ENCODE measurements at regions not wholly inside any gene's neighbourhood (a gene's known extent, or its start where the extent isn't known, plus 50 kb on each side); places are given as distances from the start of the nearest gene placed in this dataset.
A peak's percentile ranks its signal among the peaks of the same experiment; 100 is the strongest.

GRCh38 chr12:28104316-28104715 is 85.9 kb upstream of the CCDC91 start:
- no peak for TF ChIP-seq CTCF (conservative IDR thresholded peaks at IDR 0.05; ENCODE audit: low read depth, low read length)
- DNase-seq (ENCODE audit: low read depth), result no peak
- no peak overlapping the region for H3K4me3 ChIP-seq (ENCODE audit: low read depth, low read length)

GRCh38 chr12:28104903-28105864 is 85.1 kb upstream of the CCDC91 start:
- DNase-seq (ENCODE audit: low read depth), result no peak
- H3K4me3 ChIP-seq (ENCODE audit: low read depth, low read length), result no peak overlapping the region
- TF ChIP-seq CTCF (conservative IDR thresholded peaks at IDR 0.05; ENCODE audit: low read depth, low read length), result no peak

GRCh38 chr12:28107679-28108078 is 82.6 kb upstream of the CCDC91 start:
- DNase-seq (ENCODE audit: low read depth), result no peak
- no peak overlapping the region for H3K4me3 ChIP-seq (ENCODE audit: low read depth, low read length)
- TF ChIP-seq CTCF (conservative IDR thresholded peaks at IDR 0.05; ENCODE audit: low read depth, low read length), result no peak

GRCh38 chr12:28108599-28108998 is 81.7 kb upstream of the CCDC91 start:
- no peak overlapping the region for H3K4me3 ChIP-seq (ENCODE audit: low read depth, low read length)
- no peak for TF ChIP-seq CTCF (conservative IDR thresholded peaks at IDR 0.05; ENCODE audit: low read depth, low read length)
- DNase-seq (ENCODE audit: low read depth), result no peak

- TF ChIP-seq CTCF (conservative IDR thresholded peaks at IDR 0.05; ENCODE audit: low read depth, low read length), result no peak
- H3K4me3 ChIP-seq (ENCODE audit: low read depth, low read length), result no peak overlapping the region
- DNase-seq (ENCODE audit: low read depth), result no peak
Measured at GRCh38 chr12:28110329-28110728, 79.9 kb upstream of the CCDC91 start.

GRCh38 chr12:28114488-28114887 is 75.8 kb upstream of the CCDC91 start:
- DNase-seq (ENCODE audit: low read depth), result peak; percentile 22
- TF ChIP-seq CTCF (conservative IDR thresholded peaks at IDR 0.05; ENCODE audit: low read depth, low read length), result no peak
- no peak overlapping the region for H3K4me3 ChIP-seq (ENCODE audit: low read depth, low read length)

GRCh38 chr12:28121433-28121832 is 68.8 kb upstream of the CCDC91 start:
- no peak overlapping the region for H3K4me3 ChIP-seq (ENCODE audit: low read depth, low read length)
- no peak for TF ChIP-seq CTCF (conservative IDR thresholded peaks at IDR 0.05; ENCODE audit: low read depth, low read length)
- DNase-seq (ENCODE audit: low read depth), result no peak
